ENCODE measurements at regions not wholly inside any gene's neighbourhood (a gene's known extent, or its start where the extent isn't known, plus 50 kb on each side); places are given as distances from the start of the nearest gene placed in this dataset.
A peak's percentile ranks its signal among the peaks of the same experiment; 100 is the strongest.
"Not testable (repeated sequence)": the region's sequence is repeated elsewhere in the genome, so short reads cannot be mapped to it uniquely, and the experiment has no call there.

DNA sequence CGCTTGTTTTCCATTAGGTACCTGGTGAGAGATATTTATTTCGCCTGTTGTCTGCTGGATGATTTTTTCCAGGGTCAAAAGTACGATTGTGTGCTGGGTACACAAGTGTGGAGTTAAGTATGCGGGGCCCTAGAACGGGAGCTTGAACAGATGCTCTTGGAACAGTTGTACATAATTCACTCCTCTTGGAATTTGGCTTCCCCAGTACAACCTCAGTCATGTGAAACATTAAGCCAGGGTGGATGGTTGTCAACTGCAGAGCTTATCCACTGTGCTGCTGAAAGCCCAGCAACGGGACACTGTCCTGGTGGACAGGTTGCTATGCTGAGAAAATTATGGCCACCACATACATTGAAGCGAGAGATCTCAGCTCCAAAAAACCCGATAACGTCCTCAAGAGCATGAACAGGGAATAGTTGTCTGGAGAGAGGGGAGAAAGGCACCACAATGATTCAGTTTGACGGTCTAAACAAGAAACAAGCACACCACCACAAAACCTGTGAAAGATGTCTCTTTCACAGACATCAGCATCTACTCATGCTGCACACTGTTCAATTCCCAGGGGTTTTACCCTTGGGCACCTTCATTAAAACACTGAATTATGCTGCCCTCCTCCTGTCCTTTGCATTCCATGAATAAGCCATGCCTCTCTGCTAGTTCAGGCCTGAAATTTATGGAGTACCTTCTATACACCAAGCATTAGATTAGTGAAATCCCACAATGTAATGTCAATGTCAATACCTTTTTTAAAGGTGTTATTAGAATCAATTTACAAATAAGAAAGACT lies 176.8 kb upstream of the TRIB2 start:
- FAIRE-seq (no peak), DNase-seq (ENCODE audit: low spot score in 2 of 2) (no peak)

DNA sequence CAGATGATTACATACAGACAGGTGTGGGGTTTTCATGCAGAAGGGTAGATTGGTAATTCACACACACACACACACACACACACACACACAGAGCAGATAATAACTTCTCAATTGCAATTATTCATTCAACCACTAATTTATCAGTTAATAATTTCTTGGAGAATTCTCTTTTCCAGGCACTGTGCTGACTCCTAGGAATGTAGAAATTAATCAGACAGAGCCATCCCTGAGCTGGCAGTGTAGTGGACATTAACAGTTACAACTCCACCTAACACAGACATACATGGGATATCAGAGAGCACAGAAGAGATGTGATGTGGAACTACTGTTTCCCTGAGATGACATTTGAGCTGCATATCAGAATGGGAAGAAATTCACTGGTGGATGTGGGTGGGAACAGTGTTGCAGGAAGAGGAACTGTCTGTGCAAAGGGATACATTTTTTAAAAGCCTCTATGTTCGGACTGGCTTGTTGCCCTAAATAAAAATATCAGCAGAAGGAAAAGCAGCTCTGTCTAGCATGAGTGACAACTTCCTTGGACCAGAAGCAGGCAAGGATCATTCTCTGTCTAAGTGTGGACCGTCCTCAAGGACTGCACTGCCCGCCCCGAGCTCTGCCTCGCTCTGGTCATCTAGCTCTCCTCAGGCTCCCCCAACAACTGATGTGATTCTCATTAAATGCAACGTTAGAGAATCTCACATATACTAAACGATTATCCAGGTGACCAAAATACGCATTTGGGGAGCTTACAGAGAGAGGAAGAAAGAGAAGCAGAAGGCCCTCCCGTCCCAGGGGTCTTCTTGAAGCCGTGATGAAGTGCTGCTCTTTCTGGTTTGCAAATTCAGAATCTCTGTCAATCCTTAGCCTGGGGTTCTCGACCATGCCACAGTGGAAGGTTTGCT lies 173.4 kb upstream of the TRIB2 start:
- no peak for FAIRE-seq

DNA sequence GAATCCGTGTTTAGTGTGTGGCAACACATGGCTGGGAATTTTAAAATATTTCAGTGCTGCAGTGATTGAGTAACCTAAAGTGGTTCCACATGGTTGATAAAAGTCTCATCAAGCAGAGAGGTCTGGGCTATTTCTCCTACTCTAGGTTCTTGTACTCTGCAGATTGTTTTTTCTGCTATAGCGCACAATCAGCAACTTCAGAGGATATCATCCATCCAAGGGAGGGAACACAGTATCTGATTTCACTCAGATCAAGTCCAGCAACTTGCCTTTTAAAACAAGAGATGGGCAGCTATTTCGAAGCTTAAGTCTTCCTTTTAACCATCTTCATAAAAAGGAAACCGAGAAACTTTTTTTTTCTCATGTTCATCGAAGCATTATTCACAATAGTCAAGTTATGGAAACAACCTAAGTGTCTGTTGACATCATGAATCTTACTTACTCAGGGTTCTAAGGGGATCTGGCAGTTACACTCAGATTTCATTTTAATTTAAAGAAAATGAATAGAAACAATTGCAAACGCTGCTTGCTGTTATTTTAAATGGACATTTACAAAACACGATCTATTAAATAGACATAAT lies 172.7 kb upstream of the TRIB2 start:
- no peak for DNase-seq (ENCODE audit: low spot score in 2 of 2)
- no peak for FAIRE-seq

More for the DNA sequence above, 173.4 kb upstream of the TRIB2 start:
- no peak for DNase-seq (ENCODE audit: low spot score in 2 of 2)

DNA sequence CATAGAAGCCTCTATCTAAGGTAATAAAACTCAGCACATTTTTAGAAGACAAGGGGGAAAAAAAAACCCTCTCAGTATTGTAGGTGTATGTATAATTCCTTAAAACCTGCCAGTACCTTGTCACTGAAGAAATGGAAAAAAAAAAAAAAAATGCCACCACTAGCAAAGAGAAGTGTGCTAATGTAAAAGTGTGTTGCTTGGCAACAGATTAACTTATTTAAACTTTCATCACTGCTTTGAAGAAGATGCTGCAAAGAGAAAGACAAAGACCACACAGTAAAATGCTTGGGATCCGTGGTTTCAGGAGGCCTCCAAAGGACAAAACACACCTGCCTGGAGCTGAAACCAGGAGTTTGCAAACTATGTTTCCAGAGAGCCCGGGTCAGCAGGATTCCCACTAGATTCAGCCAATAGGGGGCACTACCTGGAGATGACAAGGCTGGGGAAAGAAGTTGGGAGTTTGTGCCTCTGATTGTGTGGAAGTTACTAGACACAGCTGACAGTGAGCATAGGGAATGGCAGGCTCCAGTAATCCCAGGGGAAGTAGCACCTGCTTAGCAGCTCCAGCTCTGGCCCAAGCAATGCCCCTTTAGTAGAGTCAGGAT lies 169.1 kb upstream of the TRIB2 start:
- DNase-seq (ENCODE audit: low spot score in 2 of 2): no peak

DNA sequence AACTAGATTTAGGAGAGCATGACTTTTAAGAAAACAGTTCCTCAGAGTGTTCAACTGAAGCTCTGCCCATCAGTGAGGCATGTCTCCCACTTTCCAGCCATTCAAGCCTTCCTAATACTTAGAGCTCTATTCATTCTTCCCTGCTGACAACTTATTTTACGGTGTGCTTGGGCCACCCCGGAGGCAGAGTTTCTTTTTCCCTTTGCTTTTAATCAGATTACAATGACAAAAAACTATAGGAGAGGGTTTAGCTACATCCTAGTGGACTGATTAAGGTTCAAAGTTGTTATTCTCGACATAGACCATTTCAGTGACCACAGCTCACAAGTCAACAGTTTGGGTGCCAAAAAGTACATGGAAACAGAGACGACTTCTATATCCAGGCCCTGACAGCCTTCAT lies 167.8 kb upstream of the TRIB2 start:
- FAIRE-seq (no peak), DNase-seq (ENCODE audit: low spot score in 2 of 2) (no peak)

More for the DNA sequence above, 169.1 kb upstream of the TRIB2 start:
- FAIRE-seq: no peak

DNA sequence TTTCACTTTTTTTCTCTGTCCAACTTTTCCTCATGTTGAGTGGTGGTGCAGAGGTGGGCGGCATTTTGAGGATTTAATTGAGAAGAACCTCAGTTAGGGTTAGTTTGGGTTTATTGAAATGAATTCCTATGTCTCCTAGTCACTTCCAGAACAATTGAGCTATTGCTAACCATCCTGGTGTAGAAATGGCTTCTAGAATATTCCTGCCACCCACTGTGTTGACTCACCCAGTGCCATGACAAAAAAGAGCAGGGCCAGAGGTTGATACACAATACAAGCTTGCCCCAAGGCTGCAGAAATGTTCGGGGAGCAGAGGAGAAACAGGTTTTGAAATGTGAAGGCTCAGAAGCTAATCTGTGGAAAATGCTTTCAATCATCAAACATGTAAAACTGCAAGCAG lies 167.1 kb upstream of the TRIB2 start:
- DNase-seq (ENCODE audit: low spot score in 2 of 2) (no peak), FAIRE-seq (no peak)

DNA sequence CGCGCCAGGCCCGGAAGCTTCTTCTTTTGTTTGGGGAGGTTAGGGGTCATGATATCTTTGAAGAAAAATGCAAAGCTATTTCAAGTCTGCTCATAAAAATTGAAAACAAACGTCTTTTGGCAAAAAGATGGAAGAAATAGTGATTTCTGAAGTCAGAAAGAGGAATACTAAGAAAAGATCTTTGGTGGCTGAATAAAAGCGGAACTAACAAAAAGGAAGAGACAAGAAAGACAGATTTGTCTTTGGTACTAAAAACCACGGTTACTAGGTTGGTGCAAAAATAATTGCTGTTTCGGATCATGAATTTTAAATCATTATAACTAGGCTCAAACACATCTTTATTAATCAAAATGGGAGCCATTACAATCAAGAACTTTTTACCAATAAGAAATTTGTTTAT lies 164.6 kb upstream of the TRIB2 start:
- DNase-seq (ENCODE audit: low spot score in 2 of 2) (no peak), FAIRE-seq (no peak)

DNA sequence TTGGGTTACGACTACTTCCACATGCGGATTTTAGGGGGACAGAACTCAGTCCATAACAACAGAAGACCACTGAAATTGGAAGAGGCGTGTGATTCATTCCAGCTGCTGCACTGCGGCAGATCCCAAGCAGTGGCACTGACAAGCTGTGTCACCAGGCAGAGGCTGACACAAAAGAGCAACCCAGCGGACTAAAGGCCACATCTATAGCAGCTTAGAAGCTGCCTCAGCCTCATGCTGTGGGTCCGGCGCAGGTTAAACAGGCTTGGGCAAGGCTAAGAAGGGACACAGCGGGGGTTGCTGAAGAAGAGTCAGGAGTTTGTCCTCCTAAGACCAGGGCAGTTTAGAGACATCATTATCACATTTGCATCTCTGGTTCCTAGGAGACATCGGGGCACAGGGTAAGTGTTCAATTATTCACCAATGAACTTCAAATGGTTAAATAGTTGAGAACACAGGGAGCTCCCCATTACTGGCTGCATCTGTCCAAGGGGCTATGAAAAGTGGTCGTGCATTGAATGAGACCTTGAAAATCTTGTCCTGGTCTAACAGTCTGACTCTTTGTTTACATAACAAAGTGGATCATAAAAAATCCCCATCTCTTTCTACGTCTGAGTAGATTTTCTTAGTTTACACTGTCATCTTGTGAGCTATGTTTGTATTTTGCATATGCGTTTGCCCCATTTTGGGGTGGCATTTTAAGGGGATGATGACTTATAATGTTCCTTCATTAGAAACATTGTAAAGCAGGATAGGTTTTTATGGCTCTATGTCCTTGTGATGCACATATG lies 162.3 kb upstream of the TRIB2 start:
- no peak for FAIRE-seq

DNA sequence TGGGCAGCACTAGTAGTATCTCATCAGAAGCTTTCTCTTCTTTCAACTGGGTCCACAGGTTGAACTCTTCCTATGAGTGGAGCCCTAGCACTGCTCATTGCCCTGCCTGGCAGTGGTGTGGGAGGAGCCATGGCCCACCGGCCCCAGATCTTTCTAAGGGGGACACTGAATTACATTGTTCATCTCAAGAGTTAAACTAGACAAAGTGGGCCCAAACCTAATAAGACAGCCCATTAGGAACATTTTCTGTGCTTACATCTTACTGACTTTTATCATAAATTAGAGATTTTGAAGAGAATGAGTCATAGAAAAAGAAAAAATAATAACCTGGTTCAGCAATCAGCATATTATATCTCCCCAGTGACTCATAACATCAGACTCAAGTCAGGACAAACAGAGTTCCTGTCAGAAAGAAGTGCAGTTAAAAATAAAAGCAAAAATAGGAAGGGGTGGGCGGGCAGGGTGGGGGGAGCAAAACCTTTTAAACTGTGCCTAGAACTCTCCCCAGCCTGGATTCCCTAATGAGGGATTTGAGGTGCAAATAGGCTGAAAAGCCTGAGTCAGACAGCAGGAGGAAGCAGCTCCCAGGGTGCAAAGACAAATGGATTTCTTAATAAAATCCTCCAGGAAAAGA lies 161.6 kb upstream of the TRIB2 start:
- no peak for FAIRE-seq
- DNase-seq (ENCODE audit: low spot score in 2 of 2): peak in 1 of 2 donors; percentile 23

More for the DNA sequence above, 162.3 kb upstream of the TRIB2 start:
- no peak for DNase-seq (ENCODE audit: low spot score in 2 of 2)

DNA sequence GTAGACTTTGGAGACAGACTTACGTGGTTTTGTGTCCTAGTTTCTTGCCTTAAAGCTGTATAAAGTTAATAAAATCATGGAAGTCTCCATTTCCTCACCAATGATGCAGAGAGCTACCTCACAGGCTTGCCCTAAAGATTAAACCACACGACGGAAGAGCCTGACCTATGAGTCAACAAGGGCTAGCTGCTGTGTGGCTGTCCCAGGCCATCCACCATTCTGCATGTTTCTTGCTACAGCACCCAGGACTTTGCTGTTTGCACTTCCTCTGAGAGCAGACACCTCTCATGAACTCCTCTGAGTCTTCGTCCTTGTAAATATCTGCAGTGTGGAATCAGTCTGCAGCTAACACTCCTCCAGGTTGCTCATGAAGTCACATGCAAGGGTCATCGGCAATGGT lies 160.0 kb upstream of the TRIB2 start:
- DNase-seq (ENCODE audit: low spot score in 2 of 2): no peak
- no peak for FAIRE-seq

DNA sequence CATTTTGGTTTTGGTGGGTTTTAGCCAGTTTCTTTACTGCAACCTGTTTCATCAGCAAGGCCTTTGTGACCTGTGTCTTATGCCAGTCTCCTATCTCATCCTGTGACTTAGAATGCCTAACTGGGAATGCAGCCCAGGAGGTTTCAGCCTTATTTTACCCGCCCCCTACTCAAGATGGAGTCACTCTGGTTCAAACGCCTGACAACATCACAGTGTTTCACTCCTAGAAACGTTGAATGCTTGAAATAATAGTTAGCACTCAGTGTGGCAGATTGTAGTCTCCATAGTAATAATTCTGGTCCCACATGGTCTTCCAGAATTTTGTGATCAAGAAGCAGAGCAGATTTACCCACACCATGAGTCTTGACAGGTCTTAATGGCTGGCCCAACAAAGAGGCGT lies 159.0 kb upstream of the TRIB2 start:
- DNase-seq (ENCODE audit: low spot score in 2 of 2) (no peak), FAIRE-seq (no peak)

DNA sequence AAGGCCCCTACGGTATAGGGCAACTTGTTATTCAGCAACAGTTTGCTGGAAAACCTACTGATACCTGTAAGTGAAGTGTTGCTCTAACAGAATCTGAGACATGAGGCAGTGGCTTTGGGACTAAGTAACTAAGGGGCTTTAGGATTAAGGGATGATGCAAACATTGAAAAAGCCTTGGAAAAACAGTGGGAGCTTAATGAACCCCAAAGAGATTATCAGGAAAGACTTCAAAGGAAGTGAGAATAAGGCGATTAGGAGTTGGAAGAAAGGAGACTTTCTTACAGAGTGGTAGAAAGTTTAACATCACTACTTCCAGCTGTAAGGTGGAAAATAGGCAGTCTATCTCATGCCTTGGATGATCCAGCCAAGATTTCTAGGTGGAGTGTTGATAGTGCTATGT lies 158.2 kb upstream of the TRIB2 start:
- FAIRE-seq (no peak), DNase-seq (ENCODE audit: low spot score in 2 of 2) (no peak)

DNA sequence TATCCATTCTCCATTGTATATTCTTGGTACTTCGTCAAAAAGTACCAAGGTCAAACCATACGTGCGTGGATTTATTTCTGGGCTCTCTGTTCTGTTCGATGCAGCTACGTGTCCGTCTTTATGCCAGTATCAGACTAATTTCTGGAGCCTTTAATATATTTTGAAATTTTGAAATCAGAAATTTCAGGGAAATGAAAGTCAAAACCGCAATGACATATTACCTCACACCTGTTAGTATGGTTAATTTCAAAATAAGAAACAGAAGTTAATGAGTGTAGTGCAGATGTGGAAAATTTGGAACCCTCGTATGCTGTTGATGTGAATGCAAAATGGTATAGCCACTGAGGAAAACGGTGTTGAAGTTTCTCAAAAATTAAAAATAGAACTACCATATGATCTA lies 156.1 kb upstream of the TRIB2 start:
- no peak for FAIRE-seq
- no peak for DNase-seq (ENCODE audit: low spot score in 2 of 2)

DNA sequence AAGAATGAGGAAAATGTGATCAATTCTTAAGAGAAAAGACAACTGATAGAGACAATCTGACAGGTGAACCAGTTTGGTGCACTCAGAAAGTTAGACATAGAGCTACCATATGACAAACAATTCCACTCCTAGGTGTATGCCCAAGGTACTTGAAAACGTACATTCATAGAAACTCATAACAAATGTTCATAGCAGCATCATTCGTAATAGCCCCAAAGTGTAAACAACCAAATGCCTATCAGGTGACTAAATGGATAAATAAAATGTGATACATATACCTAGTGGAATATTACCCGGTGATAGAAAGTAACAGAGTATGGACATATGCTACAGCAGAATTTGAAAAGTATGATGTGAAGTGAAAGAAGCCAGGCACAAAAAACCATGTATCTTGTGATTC lies 149.3 kb upstream of the TRIB2 start:
- DNase-seq (ENCODE audit: low spot score in 2 of 2) (no peak), FAIRE-seq (no peak)

DNA sequence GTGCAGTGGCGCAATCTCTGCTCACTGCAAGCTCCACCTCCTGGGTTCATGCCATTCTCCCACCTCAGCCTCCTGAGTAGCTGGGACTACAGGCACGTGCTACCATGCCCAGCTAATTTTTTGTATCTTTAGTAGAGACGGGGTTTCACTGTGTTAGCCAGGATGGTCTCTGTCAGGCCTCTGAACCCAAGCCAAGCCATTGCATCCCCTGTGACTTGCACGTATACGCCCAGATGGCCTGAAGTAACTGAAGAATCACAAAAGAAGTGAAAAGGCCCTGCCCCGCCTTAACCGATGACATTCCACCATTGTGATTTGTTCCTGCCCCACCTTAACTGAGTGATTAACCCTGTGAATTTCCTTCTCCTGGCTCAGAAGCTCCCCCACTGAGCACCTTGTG lies 147.2 kb upstream of the TRIB2 start:
- FAIRE-seq; DNase-seq (ENCODE audit: low spot score in 2 of 2): not testable (repeated sequence)

DNA sequence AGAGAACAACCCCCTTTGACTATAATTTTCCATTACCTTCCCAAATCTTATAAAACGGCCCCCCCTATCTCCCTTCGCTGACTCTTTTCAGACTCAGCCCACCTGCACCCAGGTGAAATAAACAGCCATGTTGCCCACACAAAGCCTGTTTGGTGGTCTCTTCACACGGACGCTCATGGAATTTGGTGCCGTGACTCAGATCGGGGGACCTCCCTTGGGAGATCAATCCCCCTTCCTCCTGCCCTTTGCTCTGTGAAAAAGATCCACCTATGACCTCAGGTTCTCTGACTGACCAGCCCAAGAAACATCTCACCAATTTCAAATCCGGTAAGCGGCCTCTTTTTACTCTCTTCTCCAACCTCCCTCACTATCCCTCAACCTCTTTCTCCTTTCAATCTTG lies 146.8 kb upstream of the TRIB2 start:
- not testable (repeated sequence) for DNase-seq (ENCODE audit: low spot score in 2 of 2); FAIRE-seq

DNA sequence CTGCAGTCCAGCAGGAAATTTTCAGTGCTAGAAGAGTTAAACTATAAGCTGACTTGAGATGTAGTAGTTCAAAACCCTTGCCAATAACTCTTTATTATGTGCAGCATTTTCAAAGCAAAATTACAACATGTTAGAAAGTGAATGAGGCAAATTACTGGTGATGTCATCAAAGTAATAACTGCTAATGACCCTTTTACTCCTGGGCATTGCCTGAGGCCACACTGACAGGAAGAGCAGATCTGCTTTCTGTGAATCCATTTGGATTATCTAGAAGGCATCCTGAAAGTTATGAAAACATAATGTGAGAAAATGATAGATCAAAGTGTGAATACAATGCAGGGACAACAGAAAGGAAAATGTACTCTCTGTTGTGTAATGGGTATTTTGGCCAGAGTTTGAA lies 139.6 kb upstream of the TRIB2 start:
- FAIRE-seq (no peak), DNase-seq (ENCODE audit: low spot score in 2 of 2) (no peak)

DNA sequence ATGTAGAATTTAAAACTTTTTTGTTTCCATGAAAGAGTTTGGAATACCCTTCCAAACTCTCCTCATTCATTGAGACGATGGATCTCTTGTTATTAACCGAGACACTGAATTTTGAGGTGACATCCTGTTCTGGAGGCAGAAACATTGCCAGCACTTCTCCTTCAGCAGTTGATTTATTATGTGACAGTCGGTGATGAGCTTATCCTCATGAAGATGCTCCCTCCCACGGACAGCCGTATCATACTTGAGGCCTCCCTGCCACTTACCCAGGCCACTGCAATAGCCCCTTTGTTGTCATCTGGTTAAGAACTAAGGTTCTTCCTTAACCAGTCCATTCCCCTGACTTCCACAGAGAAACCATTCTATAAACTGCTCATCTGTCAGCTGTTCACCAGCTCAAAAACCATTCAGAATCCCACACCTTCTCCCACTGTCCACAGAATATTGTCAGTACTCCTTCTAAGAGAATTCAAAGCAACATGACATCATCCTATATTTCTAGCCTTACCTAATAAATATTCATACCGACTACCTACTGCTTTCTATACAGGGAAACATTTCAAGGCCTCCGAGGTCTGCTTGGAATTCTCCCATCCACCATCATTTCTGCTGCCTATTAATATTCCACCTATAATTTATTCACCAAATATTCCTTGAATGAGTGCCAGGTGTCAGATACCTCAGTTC lies 139.0 kb upstream of the TRIB2 start:
- no peak for DNase-seq (ENCODE audit: low spot score in 2 of 2)
- FAIRE-seq: no peak

DNA sequence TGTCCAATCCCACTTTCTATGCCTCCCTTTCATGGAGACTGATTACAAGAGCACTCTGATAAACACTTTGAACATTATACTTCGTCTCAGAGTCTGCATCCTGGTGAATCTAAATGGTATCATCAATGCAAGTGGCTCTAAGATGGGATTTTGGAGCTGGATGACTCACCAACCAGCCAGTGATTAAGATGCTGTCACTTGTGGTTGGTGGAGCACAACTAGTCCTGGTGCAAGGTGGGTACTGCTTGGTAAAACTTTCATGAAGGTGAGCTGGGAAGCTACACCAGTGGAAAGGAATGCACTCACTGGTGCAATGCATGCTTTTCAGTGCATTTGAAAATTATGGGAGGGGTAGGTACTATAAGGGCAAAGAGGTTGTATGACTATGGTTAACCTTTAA lies 137.7 kb upstream of the TRIB2 start:
- FAIRE-seq (no peak), DNase-seq (ENCODE audit: low spot score in 2 of 2) (no peak)

Data from frontal cortex (tissue), 3 donors.